Activated CD8-positive, alpha-beta T cell treated with anti-CD3 and anti-CD28 coated beads, Interleukin-2, amount 10 ng/mL, durations not matched to agents 7 days and 5 days (primary cell): ENCODE measurements at regions not wholly inside any gene's neighbourhood (a gene's known extent, or its start where the extent isn't known, plus 50 kb on each side); places are given as distances from the start of the nearest gene placed in this dataset.

Experiments
- ATAC-seq: fragments of 150-1000 bp; cut with Tn5 transposase; one replicate; pipeline ENCODE4 v1.10.0; 2021; ENCODE audit warnings: moderate library complexity
- CTCF ChIA-PET: fragments of 350-600 bp; sonication (Branson Sonifier 250); formaldehyde crosslinking; loops from one replicate; lab custom pipeline; 2021; ENCODE audit warnings: antibody characterized with exemption; lab: Charles Lee
- POLR2A ChIA-PET: fragments of 350-600 bp; sonication (Branson Sonifier 250); formaldehyde crosslinking; loops from one replicate; lab custom pipeline; 2021; ENCODE audit warnings: antibody characterized with exemption; lab: Charles Lee
- DNase-seq: peaks from one replicate; pipeline ENCODE4 v3.0.0-alpha.2; 2020
- H3K27ac Mint-ChIP-seq: one replicate; pipeline ENCODE4 v1.8.0; 2021; ENCODE audit warnings: mild to moderate bottlenecking, mixed read lengths
- H3K27me3 Mint-ChIP-seq: one replicate; pipeline ENCODE4 v1.8.0; 2021; ENCODE audit warnings: low read depth, mixed read lengths
- H3K36me3 Mint-ChIP-seq: one replicate; pipeline ENCODE4 v1.8.0; 2021; ENCODE audit warnings: low read depth, mixed read lengths
- H3K4me1 Mint-ChIP-seq: one replicate; pipeline ENCODE4 v1.8.0; 2021; ENCODE audit warnings: low read depth, mixed read lengths
- H3K4me3 Mint-ChIP-seq: one replicate; pipeline ENCODE4 v1.8.0; 2021; ENCODE audit warnings: mild to moderate bottlenecking, mixed read lengths
- H3K9me3 Mint-ChIP-seq: one replicate; pipeline ENCODE4 v1.8.0; 2022; ENCODE audit warnings: mixed read lengths; ENCODE audit not compliant: insufficient read depth

DNA sequence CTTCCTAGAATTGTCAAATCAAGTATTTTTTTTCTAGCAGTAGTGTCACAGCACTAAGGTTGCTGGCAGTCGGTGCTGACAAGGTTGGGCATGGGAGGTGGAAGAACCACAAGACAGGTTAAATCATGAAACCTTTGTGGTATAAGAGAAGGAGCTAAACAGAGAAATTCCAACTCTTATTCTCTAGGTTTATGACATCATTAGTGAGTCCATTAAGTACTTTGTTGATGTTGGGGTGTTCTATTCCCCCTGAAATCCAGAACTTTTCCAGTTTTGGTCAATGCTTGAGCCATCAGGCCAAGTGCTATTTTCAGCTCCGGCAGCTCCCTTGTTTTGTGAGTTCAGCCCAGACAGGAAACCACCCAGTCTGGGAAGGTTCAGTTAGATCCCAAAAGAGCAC lies 206.0 kb upstream of the SOX9 start:
- no peaks in the 10 kb centered on the region for H3K27me3 Mint-ChIP-seq
- CTCF ChIA-PET, result no interaction called here
- POLR2A ChIA-PET, result no interaction called here

DNA sequence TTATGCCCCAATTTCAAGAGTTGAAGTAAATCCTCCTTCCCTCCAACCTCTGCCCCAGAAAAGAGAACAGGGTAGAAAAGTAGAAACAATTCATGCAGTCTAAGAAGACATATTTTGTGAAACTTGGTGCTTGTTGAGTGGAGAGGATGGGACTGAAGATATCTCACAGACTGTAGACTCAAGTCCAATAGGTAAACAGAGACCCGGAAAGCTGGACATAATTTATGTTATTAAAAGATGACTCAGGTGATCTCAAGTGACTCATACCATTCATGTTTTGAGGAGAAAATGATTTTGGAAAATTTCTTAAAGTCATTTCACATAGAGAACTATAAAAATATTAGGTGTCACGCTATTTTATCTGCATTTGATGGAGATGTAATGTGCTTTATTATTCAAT lies 203.1 kb upstream of the SOX9 start:
- ATAC-seq, result no peak
- Mint-ChIP-seq H3K9me3 (peaks cover 4% of the 10 kb centered on the region), H3K27ac (no peak overlapping the region), H3K4me1 (peaks cover 6% of the 10 kb centered on the region), H3K27me3 (no peaks in the 10 kb centered on the region), H3K4me3 (no peak overlapping the region), H3K36me3 (no peaks in the 10 kb centered on the region)
- no peak for DNase-seq
- ChIA-PET CTCF (no interaction called here), POLR2A (no interaction called here)

More for the DNA sequence above, 206.0 kb upstream of the SOX9 start:
- no peak overlapping the region for H3K4me3 Mint-ChIP-seq
- H3K4me1 Mint-ChIP-seq, result no peaks in the 10 kb centered on the region
- H3K36me3 Mint-ChIP-seq, result no peaks in the 10 kb centered on the region
- H3K9me3 Mint-ChIP-seq, result peaks cover 4% of the 10 kb centered on the region
- ATAC-seq (no peak), DNase-seq (no peak)
- H3K27ac Mint-ChIP-seq, result no peak overlapping the region

DNA sequence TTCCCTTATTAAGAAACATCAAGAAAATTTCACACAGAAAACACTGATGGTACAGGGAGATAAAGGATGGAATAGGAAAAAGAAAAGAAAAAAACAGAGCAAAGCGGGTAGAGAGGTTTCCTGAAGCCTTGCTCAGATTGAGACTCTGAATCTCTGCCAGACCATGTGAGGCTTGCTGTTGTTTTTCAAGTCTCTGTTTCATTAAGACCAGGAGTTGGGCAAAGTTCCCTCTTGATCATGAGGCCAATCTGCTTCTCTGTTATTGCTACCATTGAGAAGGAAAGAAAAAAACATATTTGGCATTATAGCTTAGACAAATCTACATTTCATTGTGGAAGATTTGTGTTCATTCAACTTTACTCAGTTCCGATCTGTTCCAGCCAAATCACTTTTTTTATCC lies 201.6 kb upstream of the SOX9 start:
- H3K27me3 Mint-ChIP-seq, result no peaks in the 10 kb centered on the region

DNA sequence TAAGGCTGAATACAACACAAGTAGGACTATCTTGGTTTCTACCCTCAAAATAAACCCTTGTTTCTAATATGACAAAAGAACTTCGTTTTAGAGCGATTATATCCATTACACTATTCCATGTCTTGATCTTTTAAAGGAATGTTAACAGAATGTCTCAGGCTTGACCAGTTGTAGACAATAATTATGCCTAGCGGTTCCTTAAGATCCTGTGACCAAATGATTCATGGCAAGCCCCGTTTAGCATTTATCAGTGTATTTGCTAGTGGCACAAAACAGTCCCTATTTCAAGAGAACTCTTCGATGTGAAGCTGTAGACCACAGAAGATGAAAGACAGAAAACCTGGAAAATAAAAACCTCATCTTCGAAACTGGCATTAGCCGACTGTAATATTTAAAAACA lies 200.9 kb upstream of the SOX9 start:
- CTCF ChIA-PET, result no interaction called here
- DNase-seq, result no peak
- ATAC-seq, result no peak
- Mint-ChIP-seq H3K27ac (no peak overlapping the region), H3K4me3 (no peak overlapping the region), H3K36me3 (no peaks in the 10 kb centered on the region), H3K4me1 (peaks cover 6% of the 10 kb centered on the region), H3K9me3 (peaks cover 8% of the 10 kb centered on the region), H3K27me3 (no peaks in the 10 kb centered on the region)
- POLR2A ChIA-PET, result no interaction called here

More for the DNA sequence above, 201.6 kb upstream of the SOX9 start:
- Mint-ChIP-seq H3K4me3 (no peak overlapping the region), H3K9me3 (peaks cover 8% of the 10 kb centered on the region), H3K4me1 (peaks cover 6% of the 10 kb centered on the region), H3K36me3 (no peaks in the 10 kb centered on the region), H3K27ac (no peak overlapping the region)
- POLR2A ChIA-PET, result no interaction called here
- no peak for DNase-seq
- CTCF ChIA-PET, result no interaction called here
- ATAC-seq, result no peak

DNA sequence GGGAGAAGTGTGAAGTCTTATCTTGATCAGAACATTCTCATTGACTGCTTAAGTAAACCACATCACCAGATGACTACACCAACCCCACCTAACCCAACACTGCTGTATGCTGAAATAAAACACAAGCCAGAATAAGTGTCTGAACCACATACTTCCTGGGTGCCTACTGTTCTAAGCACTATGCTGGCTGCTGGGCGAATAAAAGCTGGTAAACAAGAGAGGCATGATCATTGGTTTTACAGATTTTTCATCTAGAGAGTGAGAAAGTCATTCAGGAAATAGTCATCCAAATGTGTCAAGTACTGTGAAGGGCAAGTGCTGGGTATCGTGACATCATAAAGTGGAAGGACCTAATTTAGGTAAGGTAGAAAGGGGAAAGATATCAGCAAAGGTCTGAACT lies 199.0 kb upstream of the SOX9 start:
- peaks cover 8% of the 10 kb centered on the region for H3K9me3 Mint-ChIP-seq
- CTCF ChIA-PET, result no interaction called here
- no peaks in the 10 kb centered on the region for H3K27me3 Mint-ChIP-seq
- H3K36me3 Mint-ChIP-seq, result no peaks in the 10 kb centered on the region
- no peak for ATAC-seq
- POLR2A ChIA-PET, result no interaction called here
- DNase-seq, result no peak
- H3K4me1 Mint-ChIP-seq, result peaks cover 6% of the 10 kb centered on the region
- no peak overlapping the region for H3K27ac Mint-ChIP-seq
- no peak overlapping the region for H3K4me3 Mint-ChIP-seq

DNA sequence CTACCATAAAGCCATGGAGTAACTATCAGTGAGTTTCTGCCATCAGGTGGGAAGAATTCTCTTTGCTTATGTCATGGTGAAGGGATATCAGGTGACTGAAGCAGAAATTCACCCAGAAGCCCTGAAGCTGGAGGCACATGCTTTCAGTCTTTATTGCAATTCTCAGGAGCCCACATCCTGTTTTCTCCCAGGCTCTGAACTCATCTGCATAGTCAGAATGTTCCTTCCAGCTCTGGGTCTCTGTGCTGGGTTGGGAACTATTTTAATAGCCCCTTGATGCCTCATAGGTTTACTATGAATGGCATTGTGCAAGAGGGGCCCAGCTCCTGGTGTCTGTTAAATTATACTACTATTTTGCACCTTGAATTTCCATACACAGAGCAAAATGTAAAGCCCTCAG lies 198.4 kb upstream of the SOX9 start:
- no peak overlapping the region for H3K27ac Mint-ChIP-seq
- DNase-seq, result no peak
- CTCF ChIA-PET, result no interaction called here
- H3K4me1 Mint-ChIP-seq, result peaks cover 6% of the 10 kb centered on the region
- no peak overlapping the region for H3K4me3 Mint-ChIP-seq
- no peaks in the 10 kb centered on the region for H3K36me3 Mint-ChIP-seq
- H3K9me3 Mint-ChIP-seq, result peaks cover 8% of the 10 kb centered on the region
- ATAC-seq, result no peak
- POLR2A ChIA-PET, result no interaction called here
- no peaks in the 10 kb centered on the region for H3K27me3 Mint-ChIP-seq

DNA sequence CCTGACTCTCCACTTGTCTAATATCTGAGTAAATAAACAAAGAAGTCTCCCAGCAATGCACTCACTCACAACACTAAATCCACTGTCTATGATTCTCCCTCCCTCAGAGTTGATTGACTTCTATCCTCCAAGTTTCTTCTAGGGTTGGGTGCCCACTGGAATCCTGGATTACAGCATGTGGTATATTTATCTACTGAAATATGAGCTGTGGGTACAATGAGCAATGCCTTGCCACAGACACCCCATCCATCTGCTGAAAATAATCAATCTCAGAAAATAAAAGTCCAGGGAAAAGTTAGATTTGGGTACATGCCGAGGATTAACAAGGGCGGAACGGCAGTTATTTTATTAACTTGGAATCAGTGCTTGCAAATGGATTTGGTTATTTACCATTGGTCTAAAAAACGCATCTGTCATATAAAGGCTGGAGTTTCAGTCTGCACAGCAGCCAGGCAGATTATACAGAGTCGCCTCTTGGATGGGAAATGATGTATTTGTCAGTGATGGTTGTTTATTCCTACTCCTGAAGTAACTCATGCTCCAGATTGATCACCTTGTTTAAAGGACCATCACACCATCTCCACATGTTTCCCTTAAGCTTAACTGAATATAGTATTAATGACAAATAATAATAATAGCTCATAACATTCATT lies 193.9 kb upstream of the SOX9 start:
- H3K4me1 Mint-ChIP-seq, result peaks cover 2% of the 10 kb centered on the region
- H3K27me3 Mint-ChIP-seq, result no peaks in the 10 kb centered on the region
- no peak for DNase-seq
- ATAC-seq, result no peak
- ChIA-PET CTCF (no interaction called here), POLR2A (no interaction called here)
- H3K4me3 Mint-ChIP-seq, result no peak overlapping the region
- no peak overlapping the region for H3K27ac Mint-ChIP-seq
- no peaks in the 10 kb centered on the region for H3K36me3 Mint-ChIP-seq
- peaks cover 3% of the 10 kb centered on the region for H3K9me3 Mint-ChIP-seq

DNA sequence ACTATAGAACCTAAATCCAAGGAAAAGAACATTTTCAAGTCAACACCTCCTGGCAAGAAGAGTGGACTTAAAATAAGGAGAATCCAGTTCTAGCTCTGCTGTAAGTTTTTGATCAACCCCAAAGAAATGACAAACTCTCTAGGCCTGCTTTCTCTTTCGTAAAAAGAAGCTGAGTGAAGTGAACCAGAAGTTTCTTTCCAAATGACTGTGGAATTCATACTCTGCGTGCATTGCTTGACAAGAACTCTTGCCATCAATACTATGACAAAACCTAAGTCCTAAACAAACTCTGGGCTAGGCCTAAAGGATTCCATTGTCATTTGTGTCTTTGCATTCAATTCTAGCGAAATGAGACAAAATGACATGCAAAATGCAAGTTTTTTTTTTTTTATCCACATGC lies 187.5 kb upstream of the SOX9 start:
- POLR2A ChIA-PET, result no interaction called here
- Mint-ChIP-seq H3K36me3 (no peaks in the 10 kb centered on the region), H3K4me3 (no peak overlapping the region), H3K27ac (no peak overlapping the region), H3K9me3 (no peaks in the 10 kb centered on the region), H3K4me1 (no peaks in the 10 kb centered on the region), H3K27me3 (no peaks in the 10 kb centered on the region)
- DNase-seq, result no peak
- ATAC-seq, result no peak
- CTCF ChIA-PET, result no interaction called here

DNA sequence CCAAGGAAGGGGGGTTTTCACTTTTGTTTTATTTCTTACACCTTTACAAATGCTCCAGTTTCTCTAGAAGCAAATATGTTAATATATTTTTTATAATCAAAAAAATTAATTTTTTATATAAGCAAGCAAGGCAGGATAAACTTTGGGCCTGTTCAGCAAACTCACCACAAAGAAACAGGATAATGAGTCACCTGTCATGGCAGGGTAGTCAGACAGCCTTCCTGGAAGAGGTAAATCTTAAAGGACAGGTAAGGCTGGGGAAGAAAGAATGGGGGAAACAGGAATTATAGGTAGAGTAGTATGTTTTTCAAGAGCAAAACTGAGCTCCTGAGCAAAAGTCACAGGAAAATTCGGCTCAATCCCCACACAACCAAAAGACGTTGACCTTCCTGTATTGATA lies 186.3 kb upstream of the SOX9 start:
- ATAC-seq, result no peak
- POLR2A ChIA-PET, result no interaction called here
- no peak overlapping the region for H3K4me3 Mint-ChIP-seq
- no peaks in the 10 kb centered on the region for H3K4me1 Mint-ChIP-seq
- H3K27me3 Mint-ChIP-seq, result no peaks in the 10 kb centered on the region
- no peak overlapping the region for H3K27ac Mint-ChIP-seq
- no peak for DNase-seq
- H3K36me3 Mint-ChIP-seq, result no peaks in the 10 kb centered on the region
- H3K9me3 Mint-ChIP-seq, result no peaks in the 10 kb centered on the region
- CTCF ChIA-PET, result no interaction called here

DNA sequence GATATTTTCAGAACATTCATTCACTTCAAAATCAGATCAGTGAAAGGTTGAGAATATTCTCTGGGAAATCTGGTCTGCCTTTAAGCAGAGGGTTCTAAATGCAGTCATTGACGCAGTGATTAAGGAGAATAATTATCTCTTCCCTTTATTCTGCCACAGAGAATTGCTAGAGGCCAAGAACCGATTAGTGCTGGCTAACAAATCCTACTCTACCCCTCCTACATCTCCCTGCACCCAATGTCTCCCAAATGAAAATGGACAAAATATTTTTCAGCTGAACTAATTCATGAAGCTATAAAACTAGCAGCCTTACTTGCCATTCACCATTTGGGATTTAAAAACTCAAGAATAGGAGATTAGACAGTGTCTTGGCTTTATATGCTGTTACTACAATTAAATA lies 185.5 kb upstream of the SOX9 start:
- DNase-seq, result no peak
- H3K27me3 Mint-ChIP-seq, result no peaks in the 10 kb centered on the region
- no peaks in the 10 kb centered on the region for H3K36me3 Mint-ChIP-seq
- H3K27ac Mint-ChIP-seq, result no peak overlapping the region
- ATAC-seq, result no peak
- peaks cover 6% of the 10 kb centered on the region for H3K9me3 Mint-ChIP-seq
- POLR2A ChIA-PET, result no interaction called here
- no peaks in the 10 kb centered on the region for H3K4me1 Mint-ChIP-seq
- no peak overlapping the region for H3K4me3 Mint-ChIP-seq
- CTCF ChIA-PET, result no interaction called here

DNA sequence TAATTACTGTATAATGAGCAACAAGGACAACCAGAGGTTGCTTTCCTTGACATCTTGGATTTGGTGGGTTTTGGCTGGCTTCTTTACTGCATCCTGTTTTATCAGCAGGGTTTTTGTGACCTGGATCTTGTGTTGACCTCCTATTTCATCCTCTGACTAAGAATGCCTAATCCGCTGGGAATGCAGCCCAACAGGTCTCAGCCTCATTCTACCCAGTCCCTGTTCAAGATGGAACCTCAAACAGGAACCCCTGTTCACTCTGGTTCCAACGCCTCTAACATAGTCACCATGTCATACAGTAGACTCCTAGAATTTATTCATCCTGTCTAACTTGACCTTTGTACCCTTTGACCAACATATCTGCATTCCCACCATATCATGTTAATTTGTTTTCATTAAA lies 183.8 kb upstream of the SOX9 start:
- Mint-ChIP-seq H3K9me3 (peaks cover 8% of the 10 kb centered on the region), H3K27me3 (no peaks in the 10 kb centered on the region), H3K4me3 (no peak overlapping the region), H3K36me3 (no peaks in the 10 kb centered on the region), H3K27ac (no peak overlapping the region), H3K4me1 (no peaks in the 10 kb centered on the region)
- ATAC-seq (no peak), DNase-seq (no peak)
- POLR2A ChIA-PET, result no interaction called here
- CTCF ChIA-PET, result no interaction called here

DNA sequence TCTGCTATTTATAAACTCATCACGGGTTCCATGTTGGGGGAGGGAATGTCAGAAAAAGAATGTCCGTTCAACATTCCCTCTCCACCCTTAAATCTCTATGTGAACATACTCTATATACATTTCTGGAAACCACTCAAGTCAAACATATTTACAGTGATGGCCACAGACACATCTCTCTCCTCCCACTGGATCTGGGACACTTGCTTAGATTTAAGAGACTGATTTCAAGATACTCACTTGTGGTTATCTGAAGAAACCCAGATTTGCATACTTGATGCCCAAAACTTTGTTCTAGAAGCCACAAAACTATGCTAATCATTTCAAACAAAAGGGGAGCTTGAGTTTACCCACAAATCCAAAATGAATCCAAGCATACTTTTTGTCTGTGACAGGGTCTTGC lies 182.9 kb upstream of the SOX9 start:
- ChIA-PET POLR2A (no interaction called here), CTCF (no interaction called here)
- ATAC-seq, result no peak
- Mint-ChIP-seq H3K4me3 (no peak overlapping the region), H3K27me3 (no peaks in the 10 kb centered on the region), H3K36me3 (no peaks in the 10 kb centered on the region), H3K27ac (no peak overlapping the region), H3K9me3 (peaks cover 8% of the 10 kb centered on the region), H3K4me1 (no peaks in the 10 kb centered on the region)
- no peak for DNase-seq

DNA sequence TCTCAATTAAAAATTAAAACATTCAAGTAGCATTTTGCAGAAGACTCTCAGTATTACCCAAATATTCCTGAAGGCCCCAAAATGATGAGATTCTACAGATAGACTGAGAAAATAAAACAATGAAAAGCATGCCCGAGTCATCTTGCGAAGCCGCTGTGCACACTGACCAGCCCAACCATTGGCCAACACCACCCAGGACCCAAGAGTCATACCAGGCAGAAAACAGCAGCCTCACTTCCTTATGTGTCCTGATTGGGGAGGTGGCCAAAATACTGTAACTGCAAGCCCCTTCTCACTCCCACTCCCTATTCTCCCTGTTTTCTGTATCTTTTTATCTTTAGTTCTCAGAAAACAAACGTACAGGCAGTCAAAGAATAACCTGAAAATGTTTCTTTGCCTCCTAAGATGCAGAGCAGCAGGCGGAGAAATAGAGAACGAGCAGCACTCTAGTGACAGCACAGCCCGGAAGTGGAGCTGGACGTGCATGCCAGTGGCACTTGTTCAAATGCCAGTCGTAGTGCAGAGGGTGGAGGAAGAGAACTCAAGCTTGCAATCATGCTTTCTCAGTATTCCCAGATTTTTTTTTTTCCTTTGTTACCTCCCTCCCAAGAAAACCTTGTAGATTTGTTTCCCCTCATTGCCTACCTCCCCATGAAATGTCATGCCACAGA lies 182.3 kb upstream of the SOX9 start:
- H3K9me3 Mint-ChIP-seq, result peaks cover 8% of the 10 kb centered on the region
- ChIA-PET CTCF (no interaction called here), POLR2A (no interaction called here)
- no peaks in the 10 kb centered on the region for H3K36me3 Mint-ChIP-seq
- ATAC-seq, result no peak
- no peak for DNase-seq
- H3K4me3 Mint-ChIP-seq, result no peak overlapping the region
- no peaks in the 10 kb centered on the region for H3K27me3 Mint-ChIP-seq
- H3K4me1 Mint-ChIP-seq, result no peaks in the 10 kb centered on the region
- H3K27ac Mint-ChIP-seq, result no peak overlapping the region
